ENCODE measurements at regions not wholly inside any gene's neighbourhood (a gene's known extent, or its start where the extent isn't known, plus 50 kb on each side); places are given as distances from the start of the nearest gene placed in this dataset.
"Not testable (repeated sequence)": the region's sequence is repeated elsewhere in the genome, so short reads cannot be mapped to it uniquely, and the experiment has no call there.

DNA sequence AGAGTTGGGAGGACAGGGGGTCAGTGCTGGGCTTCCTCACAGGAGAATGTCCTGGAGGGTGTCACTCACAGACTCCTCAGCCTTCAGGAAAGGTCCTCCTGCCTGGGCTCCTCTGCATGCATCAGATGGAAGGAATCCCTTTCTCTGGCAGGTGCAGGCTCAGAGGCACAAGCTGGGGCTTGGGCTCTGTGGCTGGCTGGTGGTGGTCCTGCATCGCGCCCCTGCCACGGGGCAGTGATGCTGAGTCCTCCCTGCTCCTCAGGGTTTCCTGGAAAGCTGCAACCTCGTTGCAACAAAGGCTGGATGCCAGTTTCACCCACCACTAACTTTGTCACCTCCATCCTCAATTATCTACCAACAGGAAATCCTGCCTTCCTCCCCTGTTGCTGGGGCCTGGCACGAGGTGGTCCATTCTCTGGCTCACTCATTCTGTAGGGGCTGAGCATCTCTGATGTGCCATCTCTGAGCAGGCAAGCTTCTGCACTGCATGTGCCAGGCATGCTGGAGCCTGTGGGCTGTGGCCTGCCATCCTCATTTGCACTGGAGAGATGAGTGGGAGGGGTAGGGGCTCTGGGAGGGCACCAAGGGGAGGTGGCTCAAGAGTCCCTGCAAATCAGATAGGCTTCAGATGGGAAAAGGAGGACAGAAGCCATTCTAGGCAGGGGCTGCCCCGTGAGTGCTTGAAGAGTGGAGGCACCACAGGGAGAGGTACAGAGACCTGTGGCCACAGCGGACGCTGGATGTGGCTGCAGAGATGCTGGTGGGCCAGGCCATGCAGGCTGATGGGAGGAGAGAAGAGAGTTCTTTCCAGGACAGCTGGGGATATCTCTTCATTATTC is 272.6 kb upstream of the HS6ST1 start:
- DNase-seq: no peak

DNA sequence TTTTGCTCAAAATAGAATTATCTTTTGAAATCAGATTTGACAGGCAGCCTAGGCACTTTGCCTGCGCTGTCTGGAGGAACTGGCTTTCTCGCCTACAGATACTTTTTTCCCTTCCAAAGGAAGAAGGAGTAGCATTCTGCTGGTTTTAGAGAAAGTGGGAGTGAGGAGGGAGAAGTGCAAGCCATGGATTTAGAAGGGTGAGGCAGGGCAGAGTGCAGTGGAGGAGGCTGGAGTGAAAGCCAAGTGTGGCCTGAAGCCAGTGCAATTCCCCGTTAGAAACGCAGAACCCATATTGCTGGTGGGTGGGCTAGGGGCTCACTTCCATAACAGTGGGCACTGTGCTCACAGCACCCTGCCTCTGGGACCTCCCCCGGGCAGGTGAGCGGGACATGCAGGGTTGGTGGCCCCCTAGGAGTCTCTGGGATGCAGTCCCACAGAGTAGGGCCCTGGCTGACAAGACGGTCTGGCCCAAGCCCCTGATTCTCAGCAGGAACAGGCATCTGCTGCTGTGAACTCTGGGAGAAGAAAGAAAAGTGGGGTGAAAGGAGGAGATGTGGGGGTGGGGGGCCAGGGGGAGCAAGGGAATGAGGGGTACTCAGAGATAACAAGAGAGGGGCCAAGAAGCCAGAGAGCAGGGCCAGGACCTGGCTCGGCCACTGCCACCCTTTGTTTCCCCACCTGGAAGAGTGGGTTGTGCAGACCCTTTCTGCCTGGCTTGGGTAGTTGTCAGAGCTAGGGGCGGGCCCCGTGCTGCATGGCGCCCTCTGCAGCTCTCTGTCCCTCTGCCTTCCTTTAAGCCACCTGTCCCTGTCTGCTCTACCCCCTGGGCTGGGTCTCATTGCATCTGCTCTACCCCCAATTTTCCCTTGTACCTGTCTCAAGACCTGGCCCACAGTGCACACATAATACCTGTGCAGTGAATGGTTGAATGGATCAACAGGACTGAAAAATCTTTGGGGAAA is 273.5 kb upstream of the HS6ST1 start:
- no peak for DNase-seq

DNA sequence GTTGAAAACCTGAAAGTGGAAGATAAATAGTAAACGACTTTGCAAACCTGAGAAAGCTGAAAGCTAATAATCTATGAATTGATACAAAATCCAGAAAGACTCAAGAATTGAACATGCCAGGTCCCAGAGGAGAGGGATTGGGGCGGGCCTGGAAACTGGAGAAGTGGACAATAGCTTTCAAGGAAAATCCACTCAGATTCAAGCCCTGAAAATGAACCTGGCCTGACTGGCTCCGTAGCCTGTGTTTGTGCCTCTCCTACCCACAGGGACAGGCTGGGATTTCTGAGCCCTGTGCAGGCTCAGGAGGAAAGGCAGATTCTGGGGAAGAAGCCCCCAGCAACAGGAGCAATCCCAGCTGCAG is 274.8 kb upstream of the HS6ST1 start:
- DNase-seq: no peak

DNA sequence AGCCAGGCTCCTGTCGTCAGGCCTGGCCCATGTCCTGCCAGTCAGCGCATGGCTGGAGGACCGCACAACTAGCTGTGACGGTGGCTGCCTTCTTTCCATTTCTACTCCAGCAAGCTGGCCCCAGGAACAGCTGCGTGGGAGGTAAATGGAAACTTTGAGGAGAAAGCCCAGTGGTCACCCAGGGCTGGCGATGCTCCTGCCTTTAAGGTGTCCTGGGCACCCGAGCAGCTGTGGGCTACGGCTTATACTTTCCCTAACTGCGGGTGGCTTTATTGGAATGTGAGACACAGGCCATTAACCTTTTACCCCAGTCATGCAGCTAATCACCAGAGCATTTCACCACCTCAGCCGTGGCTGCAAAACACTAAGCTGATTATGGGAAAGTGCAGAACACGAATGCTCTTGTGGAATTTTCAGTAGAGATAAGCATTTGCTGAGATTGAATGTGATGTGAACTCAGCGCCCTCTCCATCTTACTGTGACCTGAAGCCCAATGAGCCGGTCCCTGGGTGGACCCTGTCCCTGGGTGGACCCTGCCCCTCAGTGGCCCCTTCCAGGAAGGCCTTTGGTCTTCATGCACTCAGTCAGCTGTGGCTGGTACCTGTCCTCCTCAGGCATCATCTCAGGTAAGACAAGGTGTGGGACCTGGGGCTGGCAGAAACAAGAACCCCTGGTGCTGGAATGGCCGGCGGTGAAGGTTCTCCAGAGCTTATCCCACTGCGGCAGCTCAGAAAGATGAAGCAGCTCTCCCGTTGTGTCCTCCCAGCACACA is 275.4 kb upstream of the HS6ST1 start:
- no peak for DNase-seq

- DNase-seq: no peak
These were observed 275.9 kb upstream of the HS6ST1 start for GRCh38 chr2:128594651-128594910.

- DNase-seq: no peak
These were observed 276.4 kb upstream of the HS6ST1 start for GRCh38 chr2:128594953-128595677.

DNA sequence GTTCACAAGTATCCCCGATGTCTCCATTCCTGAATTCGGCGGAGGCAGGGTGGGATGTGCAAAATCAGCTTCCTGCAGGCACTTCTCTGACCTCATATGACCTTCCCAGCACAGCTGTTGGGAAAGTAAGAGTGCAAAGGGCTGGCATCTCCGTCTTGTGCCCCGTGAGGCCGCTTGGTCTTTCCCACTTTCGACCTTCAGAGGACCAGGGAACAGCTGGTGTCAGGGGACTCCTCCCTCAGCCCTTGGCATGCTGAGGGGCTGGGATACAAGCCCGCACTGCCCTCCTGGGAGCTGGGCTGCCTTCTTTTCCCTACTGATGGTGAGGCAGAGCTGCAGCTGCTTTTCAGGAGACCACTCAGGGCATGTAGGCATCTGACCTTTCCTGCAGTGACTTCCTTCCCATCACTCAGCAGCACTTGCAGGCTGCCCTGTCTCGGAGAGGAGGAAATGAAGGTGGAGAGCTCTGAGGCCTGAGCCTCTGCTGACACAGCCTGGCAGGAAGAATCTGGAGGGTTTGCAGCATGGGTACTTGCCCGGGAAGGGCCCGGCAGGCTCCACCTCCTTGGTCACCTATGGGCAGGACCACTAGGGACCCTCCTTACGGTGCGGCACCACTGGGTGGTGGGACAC is 277.2 kb upstream of the HS6ST1 start:
- no peak for DNase-seq

- DNase-seq: no peak
These were observed 277.9 kb upstream of the HS6ST1 start for GRCh38 chr2:128596396-128597120.

GRCh38 chr2:128597121-128597762 is 278.6 kb upstream of the HS6ST1 start:
- DNase-seq: no peak

DNA sequence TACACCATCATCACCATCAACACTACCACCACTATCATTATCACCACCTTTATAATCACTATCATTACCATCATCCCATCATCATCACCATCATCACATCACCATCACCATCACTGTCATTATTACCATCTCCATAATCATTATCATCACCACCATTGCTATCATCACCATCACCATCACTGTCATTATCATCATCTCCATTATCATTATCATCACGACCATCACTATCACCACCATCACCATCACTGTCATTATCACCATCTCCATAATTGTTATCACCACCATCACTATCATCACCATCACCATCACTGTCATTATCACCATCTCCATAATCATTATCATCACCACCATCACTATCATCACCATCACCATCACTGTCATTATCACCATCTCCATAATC is 279.6 kb upstream of the HS6ST1 start:
- DNase-seq: not testable (repeated sequence)

DNA sequence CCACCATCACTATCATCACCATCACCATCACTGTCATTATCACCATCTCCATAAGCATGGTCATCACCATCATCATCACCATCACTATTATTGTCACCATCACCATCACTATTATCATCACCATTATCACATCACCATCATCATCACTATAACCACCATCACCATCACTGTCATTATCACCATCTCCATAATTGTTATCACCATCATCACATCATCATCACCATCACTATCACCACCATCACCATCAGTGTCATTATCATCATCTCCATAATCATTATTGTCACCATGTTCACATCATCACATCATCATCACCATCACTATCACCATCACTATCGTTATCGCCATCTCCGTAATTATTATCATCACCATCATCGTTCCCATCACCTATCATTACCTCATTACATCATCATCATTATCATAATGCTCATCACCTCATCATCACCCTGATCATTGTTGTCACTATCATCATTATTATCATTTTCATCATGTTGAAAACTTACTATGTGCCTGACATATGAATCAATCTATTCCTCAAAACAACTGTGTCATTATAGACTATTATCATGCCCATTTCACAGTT is 280.3 kb upstream of the HS6ST1 start:
- no peak for DNase-seq

GRCh38 chr2:128599700-128600099 is 281.0 kb upstream of the HS6ST1 start:
- DNase-seq: no peak

DNA sequence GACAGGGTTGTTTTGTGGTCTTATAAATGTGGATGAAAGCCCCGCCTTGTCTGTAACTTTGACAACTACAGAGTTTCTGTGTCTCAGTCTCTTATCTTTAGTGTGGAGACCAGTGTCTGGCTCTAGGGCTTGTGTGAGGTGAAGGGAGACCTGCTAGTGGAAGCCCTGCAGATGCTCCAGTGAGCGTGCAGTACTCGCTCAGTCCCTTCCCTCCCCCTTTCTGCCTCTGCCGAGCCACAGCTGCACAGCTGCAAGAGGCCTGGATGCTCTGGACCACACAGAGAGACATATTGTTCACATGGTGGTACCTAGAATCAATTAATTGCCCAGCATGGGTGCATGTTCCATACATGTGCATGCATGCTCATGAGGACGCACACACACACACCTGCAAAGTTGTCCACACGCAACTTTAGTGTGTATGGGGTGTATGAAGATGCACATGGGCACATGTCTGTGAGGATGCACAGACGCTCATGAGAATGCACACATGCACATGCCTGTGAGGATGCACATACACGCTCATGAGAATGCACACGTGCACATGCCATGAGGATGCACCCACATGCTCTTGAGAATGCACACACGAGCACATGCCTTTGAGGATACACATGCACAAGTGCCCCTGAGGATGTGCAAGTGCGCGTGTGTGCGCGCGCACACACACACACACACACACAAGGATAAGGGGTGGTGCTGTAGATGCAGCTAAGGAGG is 282.1 kb upstream of the HS6ST1 start:
- DNase-seq: no peak

GRCh38 chr2:128601298-128602037 is 282.8 kb upstream of the HS6ST1 start:
- no peak for DNase-seq

- DNase-seq: no peak
These were observed 283.5 kb upstream of the HS6ST1 start for GRCh38 chr2:128602038-128602698.

- DNase-seq: no peak
These were observed 284.0 kb upstream of the HS6ST1 start for GRCh38 chr2:128602699-128603101.

DNA sequence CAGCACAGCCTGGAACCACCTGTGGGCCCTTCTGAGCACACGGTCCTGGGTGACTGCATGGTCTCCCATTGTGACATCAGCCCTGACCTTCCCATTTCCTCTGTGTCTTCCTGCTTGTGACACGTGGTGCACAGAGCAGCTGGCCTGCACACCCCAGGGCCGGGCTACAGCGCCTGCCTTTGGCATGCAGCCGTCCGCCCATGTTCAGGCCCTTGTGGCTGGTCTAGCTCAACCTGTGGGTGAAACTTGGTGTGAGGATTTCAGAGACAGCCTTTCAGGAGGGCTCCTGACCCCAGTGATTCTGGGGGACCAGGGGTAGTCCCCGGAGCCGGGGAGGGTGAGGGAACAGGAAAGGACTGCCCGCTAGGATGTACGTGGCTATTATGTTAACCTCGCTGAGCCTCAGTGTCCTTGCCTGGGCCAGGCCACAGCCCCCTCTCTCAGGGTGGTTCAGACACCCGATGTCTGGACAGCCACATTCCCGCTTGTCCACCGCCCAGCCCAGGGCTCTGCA is 284.8 kb upstream of the HS6ST1 start:
- no peak for DNase-seq

GRCh38 chr2:128604045-128604444 is 285.4 kb upstream of the HS6ST1 start:
- no peak for DNase-seq

Data from GOT3 (cell line).